ENCODE measurements at regions not wholly inside any gene's neighbourhood (a gene's known extent, or its start where the extent isn't known, plus 50 kb on each side); places are given as distances from the start of the nearest gene placed in this dataset.

DNA sequence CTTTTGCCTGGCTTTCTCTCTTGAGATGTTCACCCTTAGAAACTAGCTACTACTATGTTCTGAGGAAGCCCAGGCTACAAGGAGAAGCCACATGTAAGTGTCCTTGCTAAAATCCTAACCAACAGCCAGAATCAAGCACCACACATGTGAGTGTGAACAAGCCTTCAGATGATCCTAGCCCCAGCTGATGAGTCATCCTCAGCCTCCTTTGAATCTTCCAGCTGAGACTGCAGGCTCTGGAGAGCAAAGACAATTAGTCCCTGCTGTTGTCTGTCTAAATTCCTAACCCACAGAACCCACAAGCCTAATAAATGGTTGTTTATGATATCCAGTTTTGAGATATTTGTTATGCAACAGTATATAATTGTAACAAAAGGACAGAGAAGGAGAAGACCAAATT is 92.8 kb upstream of the TAC1 start:
- no peak for DNase-seq

GRCh38 chr7:97659363-97660045 is 72.4 kb upstream of the TAC1 start:
- no peak for DNase-seq

GRCh38 chr7:97667359-97667758 is 64.5 kb upstream of the TAC1 start:
- DNase-seq, result no peak

DNA sequence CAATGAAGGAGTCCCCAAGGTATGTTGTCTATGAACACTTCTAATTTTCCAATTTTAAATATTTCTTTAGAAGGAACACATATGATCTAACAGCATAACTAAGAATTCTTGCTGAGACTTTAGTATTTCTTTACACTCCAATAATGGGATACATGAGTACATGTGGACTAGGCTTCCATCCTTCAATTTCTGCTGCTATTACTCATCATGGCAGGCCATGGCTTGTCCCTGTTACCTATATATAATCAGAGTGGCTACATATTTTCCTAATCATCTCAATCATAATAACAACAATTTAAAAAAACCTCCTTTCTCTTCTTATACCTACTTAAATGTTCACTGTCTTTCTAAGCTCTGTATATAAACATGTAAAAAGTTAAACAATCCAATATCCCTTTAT is 60.3 kb upstream of the TAC1 start:
- no peak for DNase-seq

- no peak for DNase-seq
Observed at GRCh38 chr7:97680622-97681021, 51.3 kb upstream of the TAC1 start.
